HFF-Myc (cell line): ENCODE measurements at regions not wholly inside any gene's neighbourhood (a gene's known extent, or its start where the extent isn't known, plus 50 kb on each side); places are given as distances from the start of the nearest gene placed in this dataset.

ENCODE experiments used
- DNase-seq: peaks from one replicate; pipeline ENCODE4 v3.0.0-alpha.2; 2011; ENCODE audit warnings: low read depth; ENCODE audit errors: extremely low read depth
- H3K4me3 ChIP-seq: replicated peaks from 2 replicates; pipeline ENCODE4 v1.5.1; 2011; ENCODE audit warnings: low read depth, mild to moderate bottlenecking, control low read depth, low read length
- TF ChIP-seq, protein P1 (sequence below): IDR thresholded peaks from 2 replicates; pipeline ENCODE4 v1.5.1; 2012; ENCODE audit warnings: mild to moderate bottlenecking, low read depth, low read length, control low read depth; ENCODE audit errors: missing control alignments

- no peak overlapping the region for H3K4me3 ChIP-seq
- no peak for DNase-seq
- TF ChIP-seq, protein P1, sequence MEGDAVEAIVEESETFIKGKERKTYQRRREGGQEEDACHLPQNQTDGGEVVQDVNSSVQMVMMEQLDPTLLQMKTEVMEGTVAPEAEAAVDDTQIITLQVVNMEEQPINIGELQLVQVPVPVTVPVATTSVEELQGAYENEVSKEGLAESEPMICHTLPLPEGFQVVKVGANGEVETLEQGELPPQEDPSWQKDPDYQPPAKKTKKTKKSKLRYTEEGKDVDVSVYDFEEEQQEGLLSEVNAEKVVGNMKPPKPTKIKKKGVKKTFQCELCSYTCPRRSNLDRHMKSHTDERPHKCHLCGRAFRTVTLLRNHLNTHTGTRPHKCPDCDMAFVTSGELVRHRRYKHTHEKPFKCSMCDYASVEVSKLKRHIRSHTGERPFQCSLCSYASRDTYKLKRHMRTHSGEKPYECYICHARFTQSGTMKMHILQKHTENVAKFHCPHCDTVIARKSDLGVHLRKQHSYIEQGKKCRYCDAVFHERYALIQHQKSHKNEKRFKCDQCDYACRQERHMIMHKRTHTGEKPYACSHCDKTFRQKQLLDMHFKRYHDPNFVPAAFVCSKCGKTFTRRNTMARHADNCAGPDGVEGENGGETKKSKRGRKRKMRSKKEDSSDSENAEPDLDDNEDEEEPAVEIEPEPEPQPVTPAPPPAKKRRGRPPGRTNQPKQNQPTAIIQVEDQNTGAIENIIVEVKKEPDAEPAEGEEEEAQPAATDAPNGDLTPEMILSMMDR: no peak
Measured at GRCh38 chr5:58185397-58185796, 274.5 kb downstream of the PLK2 start.

GRCh38 chr5:58184910-58185309, 275.0 kb downstream of the PLK2 start:
- TF ChIP-seq, protein P1: no peak
- DNase-seq: no peak
- no peak overlapping the region for H3K4me3 ChIP-seq

DNA sequence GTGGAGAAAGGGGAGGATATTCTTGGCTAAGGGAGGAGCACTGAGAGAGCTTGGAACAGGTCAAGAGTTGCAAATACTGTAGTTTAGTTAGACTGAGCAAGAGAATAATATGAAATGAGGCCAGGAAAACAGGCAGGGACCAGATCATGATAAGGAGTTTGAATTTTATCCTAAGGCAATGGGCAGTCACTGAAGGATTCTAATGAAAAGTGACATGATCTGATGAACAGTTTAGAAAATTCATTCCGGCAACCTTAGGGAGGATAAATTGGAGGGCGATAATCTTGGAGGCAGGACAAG, 276.1 kb downstream of the PLK2 start:
- H3K4me3 ChIP-seq: no peak overlapping the region
- DNase-seq: no peak
- TF ChIP-seq, protein P1: no peak

DNA sequence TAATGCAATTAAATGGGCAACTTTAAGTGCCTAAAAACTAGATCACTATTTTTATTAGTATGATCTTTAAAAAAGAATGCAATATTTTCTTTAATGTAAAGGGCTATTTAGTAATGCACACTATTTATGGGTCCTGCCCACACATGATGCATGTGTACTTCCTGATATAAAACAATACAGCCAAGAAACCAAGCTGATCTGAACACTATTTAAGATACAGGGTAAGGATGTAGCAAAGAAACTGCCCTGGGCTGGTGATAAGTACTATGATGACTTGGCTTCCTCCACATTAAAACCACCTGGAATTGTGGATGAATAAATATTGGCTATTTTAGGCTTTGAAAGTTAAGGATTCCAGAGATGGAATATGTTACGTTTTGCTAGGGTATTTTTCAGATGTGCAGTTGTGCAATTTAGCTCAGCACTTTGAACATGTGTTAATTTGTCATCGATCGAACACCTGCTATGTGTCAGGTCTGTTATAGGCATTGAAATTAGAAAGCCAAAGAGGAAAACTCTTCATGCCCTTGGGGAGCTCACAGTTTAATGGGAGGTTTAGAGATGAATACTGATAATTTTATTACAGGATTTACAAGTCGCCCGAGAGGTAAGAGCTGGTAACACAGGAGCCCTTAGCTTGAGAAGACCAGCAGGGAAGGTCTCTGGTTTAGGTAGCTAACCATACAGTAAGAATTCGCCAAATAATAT, 276.7 kb downstream of the PLK2 start:
- DNase-seq: peak; percentile 16
- TF ChIP-seq, protein P1: no peak
- H3K4me3 ChIP-seq: no peak overlapping the region

DNA sequence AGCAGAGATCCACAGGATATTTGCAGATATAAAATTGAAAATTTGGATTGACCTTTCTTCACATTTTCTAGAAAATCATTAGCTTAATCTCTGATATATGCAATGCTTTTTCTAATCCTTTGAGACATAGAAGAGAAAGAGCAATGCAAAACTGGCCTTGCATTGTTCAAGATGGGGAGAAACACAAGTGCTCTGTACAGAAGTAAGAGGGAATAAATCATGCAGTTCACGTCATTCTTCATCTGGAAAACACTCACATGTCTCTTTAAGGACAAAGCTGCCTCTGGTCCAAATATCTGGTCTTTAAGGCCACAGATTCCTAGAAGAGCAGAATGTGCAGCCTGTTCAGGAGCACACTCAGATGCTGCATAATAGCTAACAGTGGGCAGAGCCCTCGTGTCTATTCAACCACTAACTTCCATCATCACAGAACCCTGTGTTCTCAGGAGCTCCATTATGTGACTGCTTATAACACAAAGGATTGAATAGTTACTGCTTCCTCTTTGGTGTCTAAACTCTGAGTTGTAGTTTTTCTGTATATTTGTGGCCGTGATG, 277.5 kb downstream of the PLK2 start:
- no peak overlapping the region for H3K4me3 ChIP-seq
- TF ChIP-seq, protein P1: no peak
- no peak for DNase-seq

- TF ChIP-seq, protein P1: no peak
- no peak for DNase-seq
- no peak overlapping the region for H3K4me3 ChIP-seq
Measured at GRCh38 chr5:58181578-58182286, 278.2 kb downstream of the PLK2 start.
